CD4-positive, alpha-beta T cell treated with Interleukin-6 for 4 hours (primary cell): ENCODE measurements at regions not wholly inside any gene's neighbourhood (a gene's known extent, or its start where the extent isn't known, plus 50 kb on each side); places are given as distances from the start of the nearest gene placed in this dataset.
"Not testable (repeated sequence)": the region's sequence is repeated elsewhere in the genome, so short reads cannot be mapped to it uniquely, and the experiment has no call there.

Source experiments
- DNase-seq: peaks from one replicate; pipeline ENCODE4 v3.0.0-alpha.2; 2020; ENCODE audit warnings: mixed read lengths

- DNase-seq = not testable (repeated sequence)
These were observed 357.9 kb downstream of the TMEM121 start for GRCh38 chr14:105884192-105884807.

- DNase-seq = no peak
These were observed 358.5 kb downstream of the TMEM121 start for GRCh38 chr14:105884808-105885281.

- no peak for DNase-seq
These were observed 359.4 kb downstream of the TMEM121 start for GRCh38 chr14:105885561-105886320.

GRCh38 chr14:105886791-105887191, 360.4 kb downstream of the TMEM121 start:
- DNase-seq = not testable (repeated sequence)

GRCh38 chr14:105887692-105888091, 361.3 kb downstream of the TMEM121 start:
- DNase-seq = no peak

- no peak for DNase-seq
These were observed 361.8 kb downstream of the TMEM121 start for GRCh38 chr14:105888151-105888550.

GRCh38 chr14:105888784-105889665, 362.6 kb downstream of the TMEM121 start:
- DNase-seq = no peak

- DNase-seq = no peak
These were observed 363.5 kb downstream of the TMEM121 start for GRCh38 chr14:105889666-105890473.

GRCh38 chr14:105890474-105891220, 364.3 kb downstream of the TMEM121 start:
- DNase-seq = no peak

- no peak for DNase-seq
These were observed 364.8 kb downstream of the TMEM121 start for GRCh38 chr14:105891221-105891602.

- DNase-seq = no peak
These were observed 365.5 kb downstream of the TMEM121 start for GRCh38 chr14:105891631-105892452.

GRCh38 chr14:105892453-105893441, 366.4 kb downstream of the TMEM121 start:
- DNase-seq = not testable (repeated sequence)

- DNase-seq = not testable (repeated sequence)
These were observed 367.3 kb downstream of the TMEM121 start for GRCh38 chr14:105893686-105894085.

GRCh38 chr14:105894125-105894977, 368.0 kb downstream of the TMEM121 start:
- no peak for DNase-seq

GRCh38 chr14:105894978-105895881, 368.8 kb downstream of the TMEM121 start:
- no peak for DNase-seq

- not testable (repeated sequence) for DNase-seq
These were observed 369.8 kb downstream of the TMEM121 start for GRCh38 chr14:105896206-105896605.
